GM10248 (cell line): ENCODE measurements at regions not wholly inside any gene's neighbourhood (a gene's known extent, or its start where the extent isn't known, plus 50 kb on each side); places are given as distances from the start of the nearest gene placed in this dataset.

ENCODE experiments used
- CTCF ChIA-PET: fragments of 300-600 bp; sonication (Branson Sonifier 250); formaldehyde crosslinking; extraction: SDS; loops from one replicate; lab custom pipeline; 2021; ENCODE audit warnings: antibody characterized with exemption; lab: Yijun Ruan, JAX
- POLR2A ChIA-PET: fragments of 350-650 bp; sonication (Branson Sonifier 250); formaldehyde crosslinking; extraction: SDS; loops from one replicate; lab custom pipeline; 2020; ENCODE audit warnings: antibody characterized with exemption; lab: Yijun Ruan, JAX
- DNase-seq: peaks from one replicate; pipeline ENCODE4 v3.0.0; 2012; ENCODE audit errors: extremely low spot score
- TF ChIP-seq, protein P1 (sequence below): IDR thresholded peaks from 2 replicates; pipeline ENCODE4 v1.5.1; 2012; ENCODE audit warnings: mild to moderate bottlenecking, low read depth; ENCODE audit errors: extremely low read depth, missing control alignments, control extremely low read depth

- ChIA-PET CTCF (interaction anchor here (0.6 to 1.7 kb wide), 4 partner anchors 8 to 16 kb away, joined by 3 to 5 read pairs (median 3); no protein-coding TSS in a partner anchor), POLR2A (no interaction called here)
- TF ChIP-seq, protein P1, sequence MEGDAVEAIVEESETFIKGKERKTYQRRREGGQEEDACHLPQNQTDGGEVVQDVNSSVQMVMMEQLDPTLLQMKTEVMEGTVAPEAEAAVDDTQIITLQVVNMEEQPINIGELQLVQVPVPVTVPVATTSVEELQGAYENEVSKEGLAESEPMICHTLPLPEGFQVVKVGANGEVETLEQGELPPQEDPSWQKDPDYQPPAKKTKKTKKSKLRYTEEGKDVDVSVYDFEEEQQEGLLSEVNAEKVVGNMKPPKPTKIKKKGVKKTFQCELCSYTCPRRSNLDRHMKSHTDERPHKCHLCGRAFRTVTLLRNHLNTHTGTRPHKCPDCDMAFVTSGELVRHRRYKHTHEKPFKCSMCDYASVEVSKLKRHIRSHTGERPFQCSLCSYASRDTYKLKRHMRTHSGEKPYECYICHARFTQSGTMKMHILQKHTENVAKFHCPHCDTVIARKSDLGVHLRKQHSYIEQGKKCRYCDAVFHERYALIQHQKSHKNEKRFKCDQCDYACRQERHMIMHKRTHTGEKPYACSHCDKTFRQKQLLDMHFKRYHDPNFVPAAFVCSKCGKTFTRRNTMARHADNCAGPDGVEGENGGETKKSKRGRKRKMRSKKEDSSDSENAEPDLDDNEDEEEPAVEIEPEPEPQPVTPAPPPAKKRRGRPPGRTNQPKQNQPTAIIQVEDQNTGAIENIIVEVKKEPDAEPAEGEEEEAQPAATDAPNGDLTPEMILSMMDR = no peak
- DNase-seq = no peak
These were observed 434.7 kb upstream of the SETBP1 start for GRCh38 chr18:44246001-44246400.

DNA sequence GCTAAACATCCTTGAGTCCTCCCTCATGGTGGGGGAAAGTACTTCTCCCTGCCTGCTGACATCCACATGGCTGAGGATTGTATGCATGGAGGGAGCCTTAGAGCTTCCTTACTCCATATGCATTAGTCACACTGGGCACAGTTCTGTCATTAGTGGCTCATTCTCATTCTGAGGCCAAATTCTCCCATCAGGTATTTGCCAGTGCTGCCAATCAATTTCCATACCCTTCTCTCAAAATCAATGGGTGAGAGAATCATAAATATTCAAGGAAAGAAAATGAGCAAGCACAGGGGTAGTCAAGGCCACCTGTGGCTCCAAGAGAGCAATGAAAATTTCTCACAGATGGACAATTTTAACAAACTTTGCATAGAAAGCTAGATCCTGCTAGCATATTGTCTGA is 422.6 kb upstream of the SETBP1 start:
- CTCF ChIA-PET = no interaction called here
- POLR2A ChIA-PET = no interaction called here
- TF ChIP-seq, protein P1 = no peak
- DNase-seq = no peak

GRCh38 chr18:44258576-44258975 is 422.1 kb upstream of the SETBP1 start:
- CTCF ChIA-PET = no interaction called here

GRCh38 chr18:44259610-44260009 is 421.1 kb upstream of the SETBP1 start:
- ChIA-PET CTCF (no interaction called here), POLR2A (no interaction called here)
- DNase-seq = no peak
- TF ChIP-seq, protein P1 = no peak

More at GRCh38 chr18:44258576-44258975, 422.1 kb upstream of the SETBP1 start:
- TF ChIP-seq, protein P1 = no peak
- POLR2A ChIA-PET = no interaction called here
- no peak for DNase-seq

- TF ChIP-seq, protein P1 = no peak
- CTCF ChIA-PET = interaction anchor here (1.0 kb wide), 1 partner anchor 10 kb away, joined by 3 read pairs; no protein-coding TSS in a partner anchor
- POLR2A ChIA-PET = no interaction called here
These were observed 415.3 kb upstream of the SETBP1 start for GRCh38 chr18:44265437-44265836.

GRCh38 chr18:44273298-44273697 is 407.4 kb upstream of the SETBP1 start:
- TF ChIP-seq, protein P1 = no peak
- no peak for DNase-seq
- ChIA-PET POLR2A (no interaction called here), CTCF (no interaction called here)

More at GRCh38 chr18:44265437-44265836, 415.3 kb upstream of the SETBP1 start:
- no peak for DNase-seq

DNA sequence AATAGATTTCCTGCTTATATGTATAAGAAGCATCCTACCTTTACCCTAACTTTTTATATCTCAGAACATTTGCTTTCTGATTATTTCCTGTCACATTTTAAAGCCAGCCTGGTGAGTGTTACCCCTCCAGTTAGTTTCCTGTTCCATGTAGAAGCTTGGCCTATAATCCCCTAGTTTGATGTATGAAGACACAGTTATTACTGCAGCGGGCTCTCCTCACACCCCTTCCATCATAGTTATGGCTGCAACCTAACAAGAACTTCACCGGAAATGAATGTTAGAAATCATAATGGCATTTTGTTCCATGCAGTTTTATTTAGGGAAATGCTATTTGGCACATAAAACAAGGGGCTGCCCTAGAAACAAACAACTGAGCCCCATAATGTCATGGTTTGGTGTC is 400.2 kb upstream of the SETBP1 start:
- no peak for DNase-seq
- ChIA-PET CTCF (no interaction called here), POLR2A (no interaction called here)
- TF ChIP-seq, protein P1 = no peak
